Activated T-helper 2 cell treated with anti-CD3 and anti-CD28 coated beads, Interferon-gamma antibody, Interleukin-2, Interleukin-4, amounts not matched to agents 10 μg/mL and 5 μg/mL and 100 μg/mL, durations not matched to agents 14 hours and 24 hours and 36 hours (primary cell): ENCODE measurements at regions not wholly inside any gene's neighbourhood (a gene's known extent, or its start where the extent isn't known, plus 50 kb on each side); places are given as distances from the start of the nearest gene placed in this dataset.

Experiments used
- DNase-seq: peaks from one replicate; pipeline ENCODE4 v3.0.0; 2021; ENCODE audit warnings: low spot score
- H3K27ac Mint-ChIP-seq: one replicate; pipeline ENCODE4 v1.8.0; 2021; ENCODE audit warnings: mixed read lengths
- H3K27me3 Mint-ChIP-seq: one replicate; pipeline ENCODE4 v1.8.0; 2021; ENCODE audit warnings: low read depth, mixed read lengths
- H3K36me3 Mint-ChIP-seq: one replicate; pipeline ENCODE4 v1.8.0; 2021; ENCODE audit warnings: low read depth, mixed read lengths
- H3K4me1 Mint-ChIP-seq: one replicate; pipeline ENCODE4 v1.8.0; 2021; ENCODE audit warnings: low read depth, mixed read lengths
- H3K4me3 Mint-ChIP-seq: one replicate; pipeline ENCODE4 v1.8.0; 2021; ENCODE audit warnings: low read depth, mild to moderate bottlenecking, moderate library complexity, mixed read lengths
- H3K9me3 Mint-ChIP-seq: one replicate; pipeline ENCODE4 v1.8.0; 2021; ENCODE audit warnings: mixed read lengths
- intact Hi-C: fragments of 100-400 bp; cut with micrococcal nuclease; formaldehyde crosslinking; loops from one replicate; pipeline ENCODE4 v1.15.1; 2023

DNA sequence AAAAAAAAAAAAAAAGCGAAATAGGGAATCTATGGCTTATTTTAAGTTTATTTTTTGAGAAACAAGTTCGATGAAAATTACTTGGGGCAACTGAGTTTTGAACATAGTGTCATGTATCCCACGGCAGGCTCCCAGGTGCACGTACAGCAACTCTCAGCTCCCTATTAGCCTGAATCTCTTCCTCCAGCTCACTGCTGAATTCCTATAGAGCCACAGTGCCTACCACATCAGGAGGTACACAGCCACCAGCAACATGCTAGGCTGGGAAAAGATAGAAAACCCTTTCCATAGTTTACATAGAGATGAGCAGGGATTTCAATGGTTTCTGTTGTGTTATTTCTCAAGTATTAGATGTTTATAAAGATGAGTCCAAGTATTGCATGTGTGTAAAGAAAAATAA lies 115.9 kb upstream of the RGMB start:
- Mint-ChIP-seq H3K4me1 (no peaks in the 10 kb centered on the region), H3K36me3 (no peaks in the 10 kb centered on the region), H3K27me3 (no peaks in the 10 kb centered on the region), H3K4me3 (no peak overlapping the region), H3K9me3 (no peaks in the 10 kb centered on the region), H3K27ac (no peak overlapping the region)
- intact Hi-C loops, result no loop called here
- no peak for DNase-seq

- H3K27me3 Mint-ChIP-seq, result no peaks in the 10 kb centered on the region
- no peaks in the 10 kb centered on the region for H3K36me3 Mint-ChIP-seq
- no peaks in the 10 kb centered on the region for H3K9me3 Mint-ChIP-seq
- no peak for DNase-seq
- no peak overlapping the region for H3K4me3 Mint-ChIP-seq
- intact Hi-C loops, result no loop called here
- no peaks in the 10 kb centered on the region for H3K4me1 Mint-ChIP-seq
- H3K27ac Mint-ChIP-seq, result no peak overlapping the region
These were observed 109.9 kb upstream of the RGMB start for GRCh38 chr5:98663521-98663920.

DNA sequence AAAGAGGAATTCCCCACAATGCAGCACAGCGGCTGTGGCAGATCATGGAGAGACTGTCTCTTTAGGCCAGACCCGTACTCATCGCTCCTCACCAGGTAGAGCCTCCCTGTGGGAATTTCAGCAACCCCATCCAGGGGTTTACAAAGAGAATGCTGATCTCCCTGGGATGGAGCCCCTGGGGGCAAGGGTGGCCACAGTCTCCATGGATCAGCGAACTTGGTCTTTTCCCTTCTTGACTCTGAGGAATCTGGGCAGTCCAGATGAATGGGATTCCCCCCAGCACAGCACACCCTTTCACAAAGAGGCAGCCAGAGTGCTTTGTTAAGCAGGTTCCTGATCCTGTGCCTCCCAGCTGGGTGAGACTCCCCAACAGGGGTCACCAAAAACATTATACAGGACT lies 108.7 kb upstream of the RGMB start:
- H3K27me3 Mint-ChIP-seq, result no peaks in the 10 kb centered on the region
- H3K4me3 Mint-ChIP-seq, result no peak overlapping the region
- DNase-seq, result no peak
- no peaks in the 10 kb centered on the region for H3K4me1 Mint-ChIP-seq
- no peak overlapping the region for H3K27ac Mint-ChIP-seq
- intact Hi-C loops, result no loop called here
- H3K36me3 Mint-ChIP-seq, result no peaks in the 10 kb centered on the region
- no peaks in the 10 kb centered on the region for H3K9me3 Mint-ChIP-seq

- no peak overlapping the region for H3K27ac Mint-ChIP-seq
- no peaks in the 10 kb centered on the region for H3K27me3 Mint-ChIP-seq
- H3K4me1 Mint-ChIP-seq, result no peaks in the 10 kb centered on the region
- DNase-seq, result no peak
- no peak overlapping the region for H3K4me3 Mint-ChIP-seq
- H3K9me3 Mint-ChIP-seq, result no peaks in the 10 kb centered on the region
- no peaks in the 10 kb centered on the region for H3K36me3 Mint-ChIP-seq
- intact Hi-C loops, result no loop called here
These were observed 93.5 kb upstream of the RGMB start for GRCh38 chr5:98679963-98680362.

- no peaks in the 10 kb centered on the region for H3K27me3 Mint-ChIP-seq
- no peak for DNase-seq
- H3K4me1 Mint-ChIP-seq, result no peaks in the 10 kb centered on the region
- H3K27ac Mint-ChIP-seq, result no peak overlapping the region
- intact Hi-C loops, result no loop called here
- H3K36me3 Mint-ChIP-seq, result no peaks in the 10 kb centered on the region
- H3K4me3 Mint-ChIP-seq, result no peak overlapping the region
- no peaks in the 10 kb centered on the region for H3K9me3 Mint-ChIP-seq
These were observed 83.5 kb upstream of the RGMB start for GRCh38 chr5:98690002-98690401.

DNA sequence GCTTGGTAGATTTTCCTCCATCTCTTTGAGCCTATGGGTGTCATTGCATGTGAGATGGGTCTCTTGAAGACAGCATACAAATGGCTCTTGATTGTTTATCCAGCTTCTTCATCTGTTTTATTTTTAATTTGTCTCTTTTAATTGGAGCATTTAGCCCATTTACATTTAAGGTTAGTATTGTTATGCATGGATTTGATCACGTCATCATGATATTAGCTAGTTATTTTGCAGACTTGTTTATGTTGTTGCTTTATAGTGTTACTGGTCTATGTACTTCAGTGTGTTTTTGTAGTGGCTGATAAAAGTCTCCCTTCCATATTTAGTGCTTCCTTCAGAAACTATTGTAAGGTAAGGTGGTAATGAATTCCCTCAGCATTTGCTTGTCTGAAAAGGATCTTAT lies 78.6 kb upstream of the RGMB start:
- Mint-ChIP-seq H3K27me3 (no peaks in the 10 kb centered on the region), H3K9me3 (no peaks in the 10 kb centered on the region), H3K4me3 (no peak overlapping the region), H3K36me3 (no peaks in the 10 kb centered on the region), H3K4me1 (no peaks in the 10 kb centered on the region), H3K27ac (no peak overlapping the region)
- no peak for DNase-seq
- intact Hi-C loops, result no loop called here

GRCh38 chr5:98698359-98698758 lies 75.1 kb upstream of the RGMB start:
- intact Hi-C loops, result no loop called here
- H3K27me3 Mint-ChIP-seq, result no peaks in the 10 kb centered on the region
- H3K9me3 Mint-ChIP-seq, result peaks cover 18% of the 10 kb centered on the region
- DNase-seq, result no peak
- no peak overlapping the region for H3K4me3 Mint-ChIP-seq
- H3K4me1 Mint-ChIP-seq, result no peaks in the 10 kb centered on the region
- H3K27ac Mint-ChIP-seq, result no peak overlapping the region
- no peaks in the 10 kb centered on the region for H3K36me3 Mint-ChIP-seq

DNA sequence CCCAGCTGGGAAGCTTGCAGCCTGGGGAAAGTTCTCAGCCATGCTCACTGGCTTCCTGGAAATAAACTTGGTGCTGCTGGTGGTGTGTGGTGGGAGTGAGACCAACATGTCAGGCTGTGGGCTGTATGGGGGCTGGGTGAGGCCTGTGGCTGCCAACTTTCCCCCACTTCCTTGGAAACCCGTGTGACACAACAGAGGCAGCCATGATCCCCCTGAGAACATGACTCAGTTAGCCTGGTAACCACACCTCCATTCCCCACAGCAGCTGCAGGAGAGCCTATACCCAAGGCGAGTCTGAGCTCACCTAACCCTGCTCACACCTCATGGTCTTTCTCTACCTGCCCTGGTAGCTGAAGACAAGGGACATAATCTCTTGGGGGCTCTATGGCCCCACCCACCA lies 72.7 kb upstream of the RGMB start:
- Mint-ChIP-seq H3K4me3 (no peak overlapping the region), H3K27ac (no peak overlapping the region), H3K27me3 (no peaks in the 10 kb centered on the region), H3K36me3 (no peaks in the 10 kb centered on the region), H3K4me1 (no peaks in the 10 kb centered on the region), H3K9me3 (peaks cover 18% of the 10 kb centered on the region)
- no peak for DNase-seq
- intact Hi-C loops, result no loop called here

DNA sequence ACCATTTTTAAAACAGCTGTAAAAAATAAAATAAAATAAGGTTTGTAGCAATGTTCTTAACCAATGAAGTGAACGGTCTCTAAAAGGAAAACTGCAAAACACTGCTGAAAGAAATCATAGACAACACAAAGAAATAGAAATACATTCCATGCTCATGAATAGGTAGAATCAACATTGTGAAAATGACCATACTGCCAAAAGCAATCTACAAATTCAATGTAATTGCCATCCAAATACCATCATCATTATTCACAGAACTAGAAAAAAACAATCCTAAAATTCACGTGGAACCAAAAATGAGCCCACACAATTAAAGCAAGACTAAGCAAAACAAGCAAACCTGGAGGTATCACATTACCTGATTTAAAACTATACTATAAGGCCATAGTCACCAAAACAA lies 67.6 kb upstream of the RGMB start:
- DNase-seq, result no peak
- H3K4me3 Mint-ChIP-seq, result no peak overlapping the region
- H3K9me3 Mint-ChIP-seq, result peaks cover 18% of the 10 kb centered on the region
- no peaks in the 10 kb centered on the region for H3K27me3 Mint-ChIP-seq
- no peaks in the 10 kb centered on the region for H3K36me3 Mint-ChIP-seq
- intact Hi-C loops, result no loop called here
- H3K4me1 Mint-ChIP-seq, result no peaks in the 10 kb centered on the region
- no peak overlapping the region for H3K27ac Mint-ChIP-seq

DNA sequence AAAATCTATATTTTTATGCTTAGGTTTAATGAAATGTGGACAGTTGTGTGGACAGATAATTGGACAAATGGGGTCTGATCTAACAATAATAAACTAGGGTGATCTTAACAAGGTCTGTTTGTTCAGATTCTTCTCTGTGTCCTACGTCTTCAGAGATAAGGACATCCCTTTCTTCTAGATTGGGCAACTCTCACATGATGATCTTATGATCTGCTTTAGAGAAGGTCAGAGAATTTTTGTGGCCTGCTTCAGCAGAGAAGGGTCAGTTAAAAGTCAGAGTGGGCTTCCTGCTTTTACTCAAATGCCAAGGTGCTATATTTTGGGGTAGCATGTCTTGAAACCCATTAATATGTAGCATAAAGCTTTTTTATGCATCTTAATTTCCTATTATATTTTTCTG lies 63.8 kb upstream of the RGMB start:
- DNase-seq, result no peak
- H3K9me3 Mint-ChIP-seq, result no peaks in the 10 kb centered on the region
- H3K36me3 Mint-ChIP-seq, result no peaks in the 10 kb centered on the region
- H3K27ac Mint-ChIP-seq, result no peak overlapping the region
- H3K27me3 Mint-ChIP-seq, result no peaks in the 10 kb centered on the region
- intact Hi-C loops, result no loop called here
- H3K4me1 Mint-ChIP-seq, result no peaks in the 10 kb centered on the region
- no peak overlapping the region for H3K4me3 Mint-ChIP-seq

GRCh38 chr5:98713027-98713426 lies 60.4 kb upstream of the RGMB start:
- no peaks in the 10 kb centered on the region for H3K4me1 Mint-ChIP-seq
- H3K27ac Mint-ChIP-seq, result no peak overlapping the region
- H3K4me3 Mint-ChIP-seq, result no peak overlapping the region
- intact Hi-C loops, result no loop called here
- no peaks in the 10 kb centered on the region for H3K36me3 Mint-ChIP-seq
- no peaks in the 10 kb centered on the region for H3K27me3 Mint-ChIP-seq
- DNase-seq, result no peak
- no peaks in the 10 kb centered on the region for H3K9me3 Mint-ChIP-seq

DNA sequence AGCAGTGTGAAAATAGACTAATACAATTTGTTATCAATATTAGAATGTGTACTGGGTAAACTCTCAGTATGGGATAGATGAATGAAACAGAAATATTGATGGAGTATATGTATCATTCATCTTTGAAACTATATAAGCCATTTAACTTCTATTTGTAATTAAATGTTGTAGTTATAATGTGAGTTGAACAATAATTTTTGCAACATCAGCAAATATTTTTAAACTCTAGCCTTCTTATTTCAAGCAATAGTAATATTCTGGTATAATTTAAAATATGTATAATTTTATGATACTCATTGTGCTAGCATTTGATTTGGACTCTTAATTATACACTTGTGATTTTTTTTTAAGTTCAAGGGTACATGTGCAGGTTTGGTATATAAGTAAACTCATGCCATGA lies 59.6 kb upstream of the RGMB start:
- no peaks in the 10 kb centered on the region for H3K9me3 Mint-ChIP-seq
- no peak overlapping the region for H3K27ac Mint-ChIP-seq
- no peaks in the 10 kb centered on the region for H3K36me3 Mint-ChIP-seq
- no peaks in the 10 kb centered on the region for H3K4me1 Mint-ChIP-seq
- no peak overlapping the region for H3K4me3 Mint-ChIP-seq
- no peak for DNase-seq
- intact Hi-C loops, result no loop called here
- H3K27me3 Mint-ChIP-seq, result no peaks in the 10 kb centered on the region

DNA sequence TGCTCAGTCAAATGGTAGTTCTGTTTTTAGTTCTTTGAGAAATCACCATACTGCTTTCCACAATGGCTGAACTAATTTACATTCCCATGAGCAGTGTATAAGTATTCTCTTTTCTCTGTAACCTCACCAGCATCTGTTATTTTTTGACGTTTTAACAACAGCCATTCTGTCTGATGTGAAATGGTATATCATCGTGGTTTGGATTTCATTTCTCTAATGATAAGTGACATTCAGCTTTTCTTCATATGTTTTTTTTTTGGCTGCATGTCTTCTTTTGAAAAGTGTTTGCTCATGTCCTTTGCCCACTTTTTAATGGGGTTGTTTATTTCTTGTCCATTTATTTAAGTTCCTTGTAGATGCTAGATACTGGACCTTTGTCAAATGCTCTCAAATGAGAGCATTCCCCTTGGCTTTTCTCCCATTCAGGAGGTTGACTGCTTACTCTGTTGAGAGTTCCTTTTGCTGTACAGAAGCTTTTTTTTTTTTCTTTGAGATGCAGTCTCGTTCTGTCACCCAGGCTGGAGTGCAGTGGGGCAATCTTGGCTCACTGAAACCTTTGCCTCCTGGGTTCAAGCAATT lies 58.7 kb upstream of the RGMB start:
- no peak overlapping the region for H3K27ac Mint-ChIP-seq
- H3K4me1 Mint-ChIP-seq, result no peaks in the 10 kb centered on the region
- intact Hi-C loops, result no loop called here
- no peaks in the 10 kb centered on the region for H3K36me3 Mint-ChIP-seq
- H3K4me3 Mint-ChIP-seq, result no peak overlapping the region
- DNase-seq, result no peak
- H3K9me3 Mint-ChIP-seq, result no peaks in the 10 kb centered on the region
- no peaks in the 10 kb centered on the region for H3K27me3 Mint-ChIP-seq

DNA sequence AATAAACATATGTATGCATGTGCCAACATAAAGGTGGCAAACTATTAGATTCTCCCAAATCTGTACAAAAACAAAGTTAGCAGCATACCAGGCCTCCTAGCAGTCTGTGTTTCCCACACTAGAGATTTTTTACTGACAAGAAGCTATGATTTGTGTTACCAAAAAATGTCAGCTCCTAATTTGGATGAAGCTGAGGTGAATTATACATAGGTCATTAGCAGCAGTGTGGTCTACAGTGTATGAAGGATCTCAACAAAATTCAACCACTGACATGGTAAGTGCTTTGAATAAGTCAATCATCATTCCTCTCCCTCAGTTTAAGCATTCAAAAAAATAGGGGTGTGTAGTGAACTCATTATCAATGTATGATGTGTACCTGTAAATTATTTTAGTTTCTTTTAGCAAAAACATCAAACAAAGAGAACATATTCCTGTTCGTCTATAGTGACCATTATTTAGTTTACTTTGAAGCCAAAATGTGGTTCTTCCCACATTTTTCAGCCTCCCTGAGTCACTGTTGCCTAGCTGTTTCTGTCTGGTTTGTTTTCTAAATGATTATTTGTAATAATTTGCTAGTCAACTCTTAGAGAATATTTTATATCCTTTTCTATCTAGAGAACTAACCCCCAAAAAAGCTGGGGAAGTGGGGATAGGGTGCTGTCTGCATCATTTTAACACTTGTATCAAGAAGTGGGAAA lies 52.1 kb upstream of the RGMB start:
- Mint-ChIP-seq H3K27ac (no peak overlapping the region), H3K4me1 (no peaks in the 10 kb centered on the region), H3K36me3 (no peaks in the 10 kb centered on the region), H3K27me3 (no peaks in the 10 kb centered on the region), H3K9me3 (no peaks in the 10 kb centered on the region), H3K4me3 (no peak overlapping the region)
- intact Hi-C loops, result no loop called here
- no peak for DNase-seq
